Colon (tissue), 2 donors: ENCODE measurements at regions not wholly inside any gene's neighbourhood (a gene's known extent, or its start where the extent isn't known, plus 50 kb on each side); places are given as distances from the start of the nearest gene placed in this dataset.
"Not testable (repeated sequence)": the region's sequence is repeated elsewhere in the genome, so short reads cannot be mapped to it uniquely, and the experiment has no call there.

Source experiments
- FAIRE-seq: peaks from 2 replicates; lab custom pipeline; 2012; peaks lifted over from hg19 to GRCh38; lab: Jason Lieb, UNC
- donor health status: control.
- donor health status: control.

- FAIRE-seq, result no peak
These were observed 212.8 kb upstream of the CCDC196 start for GRCh38 chr14:66273261-66273832.

- not testable (repeated sequence) for FAIRE-seq
These were observed 207.8 kb upstream of the CCDC196 start for GRCh38 chr14:66278418-66278817.

- no peak for FAIRE-seq
These were observed 205.0 kb upstream of the CCDC196 start for GRCh38 chr14:66281036-66281776.

- no peak for FAIRE-seq
These were observed 201.8 kb upstream of the CCDC196 start for GRCh38 chr14:66284346-66284745.

- no peak for FAIRE-seq
These were observed 197.7 kb upstream of the CCDC196 start for GRCh38 chr14:66288511-66288910.

- FAIRE-seq, result no peak
These were observed 194.4 kb upstream of the CCDC196 start for GRCh38 chr14:66291756-66292155.

- no peak for FAIRE-seq
These were observed 192.6 kb upstream of the CCDC196 start for GRCh38 chr14:66293533-66294105.

- no peak for FAIRE-seq
These were observed 190.8 kb upstream of the CCDC196 start for GRCh38 chr14:66295386-66295785.

GRCh38 chr14:66300886-66301285, 185.3 kb upstream of the CCDC196 start:
- no peak for FAIRE-seq

GRCh38 chr14:66306101-66306500, 180.1 kb upstream of the CCDC196 start:
- FAIRE-seq, result no peak

- FAIRE-seq, result no peak
These were observed 175.1 kb upstream of the CCDC196 start for GRCh38 chr14:66311058-66311457.

- no peak for FAIRE-seq
These were observed 174.2 kb upstream of the CCDC196 start for GRCh38 chr14:66311990-66312389.

GRCh38 chr14:66312451-66312850, 173.7 kb upstream of the CCDC196 start:
- no peak for FAIRE-seq

GRCh38 chr14:66315098-66315497, 171.1 kb upstream of the CCDC196 start:
- no peak for FAIRE-seq

GRCh38 chr14:66315548-66315947, 170.6 kb upstream of the CCDC196 start:
- FAIRE-seq, result no peak

GRCh38 chr14:66322564-66322963, 163.6 kb upstream of the CCDC196 start:
- FAIRE-seq, result no peak

- no peak for FAIRE-seq
These were observed 155.9 kb upstream of the CCDC196 start for GRCh38 chr14:66330228-66330627.

GRCh38 chr14:66330916-66331315, 155.3 kb upstream of the CCDC196 start:
- FAIRE-seq, result no peak

GRCh38 chr14:66333293-66333692, 152.9 kb upstream of the CCDC196 start:
- FAIRE-seq, result not testable (repeated sequence)

- no peak for FAIRE-seq
These were observed 144.9 kb upstream of the CCDC196 start for GRCh38 chr14:66341239-66341638.

GRCh38 chr14:66345986-66346385, 140.2 kb upstream of the CCDC196 start:
- FAIRE-seq, result no peak

GRCh38 chr14:66351310-66351709, 134.9 kb upstream of the CCDC196 start:
- FAIRE-seq, result no peak

GRCh38 chr14:66359500-66359899, 126.7 kb upstream of the CCDC196 start:
- FAIRE-seq, result no peak
